ENCODE measurements at regions not wholly inside any gene's neighbourhood (a gene's known extent, or its start where the extent isn't known, plus 50 kb on each side); places are given as distances from the start of the nearest gene placed in this dataset.
"Not testable (repeated sequence)": the region's sequence is repeated elsewhere in the genome, so short reads cannot be mapped to it uniquely, and the experiment has no call there.

DNA sequence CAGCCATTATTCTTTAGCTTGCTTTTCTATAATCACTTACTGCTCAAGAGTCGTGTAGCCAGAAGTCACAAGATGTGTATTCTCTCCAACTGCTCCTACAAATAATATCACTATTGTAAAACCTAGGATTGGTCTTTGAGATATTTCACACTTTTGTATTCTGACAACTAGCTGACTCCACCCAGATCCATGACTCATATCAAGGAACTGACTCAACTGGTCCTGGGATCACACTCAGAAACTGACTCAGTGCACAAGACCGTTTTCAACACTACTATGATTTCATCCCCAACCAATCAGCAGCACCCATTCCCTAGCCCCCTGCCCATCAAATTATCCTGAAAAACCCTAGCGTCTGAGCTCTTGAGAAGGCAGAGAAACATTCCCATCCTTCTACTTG, 56.5 kb upstream of the ORC5 start:
- H3K36me3 Mint-ChIP-seq (ENCODE audit: insufficient read depth in 2 of 2): no peaks in the 10 kb centered on the region
- H3K4me1 Mint-ChIP-seq (ENCODE audit: low read depth): no peaks in the 10 kb centered on the region
- peaks cover 20% of the 10 kb centered on the region for H3K27me3 Mint-ChIP-seq (ENCODE audit: low read depth)
- peaks cover 8 to 13% of the 10 kb centered on the region in 2 donors for H3K9me3 Mint-ChIP-seq
- no peak overlapping the region for H3K27ac Mint-ChIP-seq
- ATAC-seq (replicated peaks in 1 of 2): peak in 1 of 2 donors; percentile 74
- no peak for DNase-seq
- H3K4me3 Mint-ChIP-seq: no peak overlapping the region

DNA sequence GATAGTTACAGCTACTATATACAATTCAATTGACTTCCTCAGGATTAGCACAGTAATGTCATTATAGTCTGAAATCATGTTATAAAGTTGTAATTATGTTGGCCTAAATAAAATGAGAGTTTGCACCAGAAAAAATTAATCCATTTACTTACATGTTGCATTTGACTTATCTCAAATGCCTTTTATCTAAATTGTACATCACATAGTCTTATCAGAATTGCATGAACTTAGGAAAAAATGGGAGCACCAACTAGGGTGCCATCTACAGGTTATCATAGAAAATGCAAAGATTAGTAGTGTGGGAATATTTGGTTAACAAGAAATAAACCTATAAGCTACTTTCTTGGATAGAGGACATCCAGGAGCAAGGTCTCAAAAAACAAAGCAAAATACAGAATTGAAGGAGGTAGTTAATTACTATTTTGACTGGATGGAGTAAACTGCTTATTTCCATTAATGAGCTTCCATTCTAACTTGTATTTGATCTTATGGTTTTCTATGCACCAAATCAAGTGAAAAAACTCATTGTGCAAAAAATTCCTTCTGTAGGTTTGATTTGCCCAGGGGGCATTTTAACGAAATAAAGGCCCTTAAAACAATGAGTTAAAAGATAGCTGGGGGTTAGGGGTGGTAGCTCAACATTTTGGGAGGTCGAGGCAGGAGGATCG, 60.0 kb upstream of the ORC5 start:
- DNase-seq (no peak), ATAC-seq (replicated peaks in 1 of 2) (no peak)
- Mint-ChIP-seq H3K27me3 (ENCODE audit: low read depth) (peaks cover 24% of the 10 kb centered on the region), H3K4me3 (no peak overlapping the region), H3K36me3 (ENCODE audit: insufficient read depth in 2 of 2) (no peaks in the 10 kb centered on the region), H3K27ac (no peak overlapping the region), H3K9me3 (peaks cover 8 to 13% of the 10 kb centered on the region in 2 donors), H3K4me1 (ENCODE audit: low read depth) (no peaks in the 10 kb centered on the region)

DNA sequence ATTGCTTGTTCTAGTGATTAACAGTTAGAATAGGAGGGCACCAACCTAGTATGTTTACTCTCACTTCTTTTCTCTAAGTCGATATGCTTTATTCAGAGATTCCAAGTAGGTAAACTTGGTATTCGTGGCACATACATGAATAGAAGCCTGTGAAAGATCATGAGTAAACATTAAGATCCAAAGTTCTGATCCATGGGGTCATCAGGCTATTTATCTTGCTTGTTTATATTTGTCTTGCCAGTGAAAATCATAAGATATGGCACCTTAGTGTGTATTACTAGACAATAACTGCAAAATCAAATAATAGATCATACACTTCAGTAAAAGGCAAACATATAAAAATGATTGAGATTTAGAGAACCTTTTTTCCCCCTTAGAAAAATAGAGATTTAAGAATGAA, 56.5 kb upstream of the LHFPL3 start:
- ATAC-seq (replicated peaks in 1 of 2) (no peak), DNase-seq (no peak)
- no peaks in the 10 kb centered on the region for H3K9me3 Mint-ChIP-seq
- no peak overlapping the region for H3K4me3 Mint-ChIP-seq
- peaks cover 24% of the 10 kb centered on the region for H3K27me3 Mint-ChIP-seq (ENCODE audit: low read depth)
- H3K4me1 Mint-ChIP-seq (ENCODE audit: low read depth): no peaks in the 10 kb centered on the region
- H3K27ac Mint-ChIP-seq: no peak overlapping the region
- H3K36me3 Mint-ChIP-seq (ENCODE audit: insufficient read depth in 2 of 2): no peaks in the 10 kb centered on the region

DNA sequence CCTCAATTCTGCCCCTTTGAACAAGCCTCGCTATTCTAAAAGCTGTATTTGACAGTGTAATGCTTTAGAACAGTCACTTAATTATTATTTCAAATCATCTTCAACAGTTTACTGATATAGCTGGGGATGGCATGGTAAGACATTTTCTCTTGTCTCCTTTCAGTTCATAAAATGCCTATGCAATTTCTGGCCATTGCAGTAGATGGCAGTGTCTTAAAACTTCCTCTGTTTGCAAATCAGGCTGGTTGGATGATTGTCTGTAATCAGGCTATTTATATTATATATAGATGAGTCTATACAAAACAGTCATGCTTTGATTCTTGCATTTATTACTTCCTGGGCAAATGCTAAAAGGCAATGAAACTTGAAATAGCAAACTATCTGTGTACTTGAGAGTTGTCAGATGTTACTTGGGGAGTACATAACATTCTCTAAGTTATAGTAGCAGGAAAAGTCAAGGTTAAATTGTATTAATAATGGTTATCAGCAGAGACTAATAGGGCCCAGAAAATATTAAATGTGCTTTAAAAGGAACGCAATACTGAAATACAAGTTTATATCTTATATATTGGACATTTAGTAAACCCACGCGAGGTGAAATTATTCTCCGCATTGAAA, 55.5 kb upstream of the LHFPL3 start:
- H3K4me3 Mint-ChIP-seq: no peak overlapping the region
- peaks cover 24% of the 10 kb centered on the region for H3K27me3 Mint-ChIP-seq (ENCODE audit: low read depth)
- no peaks in the 10 kb centered on the region for H3K36me3 Mint-ChIP-seq (ENCODE audit: insufficient read depth in 2 of 2)
- ATAC-seq (replicated peaks in 1 of 2): no peak
- H3K9me3 Mint-ChIP-seq: no peaks in the 10 kb centered on the region
- DNase-seq: no peak
- H3K4me1 Mint-ChIP-seq (ENCODE audit: low read depth): no peaks in the 10 kb centered on the region
- H3K27ac Mint-ChIP-seq: no peak overlapping the region

DNA sequence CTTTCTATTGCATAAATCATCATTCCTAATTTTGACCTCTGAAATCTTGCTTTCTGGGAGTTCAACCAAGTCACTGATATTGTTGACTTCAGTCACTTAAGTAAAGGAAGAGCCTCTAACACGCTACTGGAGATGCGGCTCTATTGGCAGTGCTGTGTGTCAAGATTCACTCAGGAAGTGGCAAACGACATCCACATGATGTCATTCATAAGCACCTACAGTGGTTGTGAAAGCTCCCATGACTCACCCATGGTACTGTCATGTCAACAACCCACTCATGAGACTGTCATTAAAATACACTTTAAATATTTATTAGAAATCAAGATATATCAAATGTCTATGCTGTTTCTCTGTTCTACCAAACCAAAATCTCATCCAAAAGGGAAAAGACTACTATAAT, 52.5 kb upstream of the LHFPL3 start:
- H3K36me3 Mint-ChIP-seq (ENCODE audit: insufficient read depth in 2 of 2): no peaks in the 10 kb centered on the region
- H3K27ac Mint-ChIP-seq: no peak overlapping the region
- peak in 1 of 2 donors; percentile 68 for ATAC-seq (replicated peaks in 1 of 2)
- no peak for DNase-seq
- no peaks in the 10 kb centered on the region for H3K4me1 Mint-ChIP-seq (ENCODE audit: low read depth)
- H3K4me3 Mint-ChIP-seq: no peak overlapping the region
- H3K27me3 Mint-ChIP-seq (ENCODE audit: low read depth): peaks cover 1% of the 10 kb centered on the region
- peaks cover 0 to 4% of the 10 kb centered on the region in 2 donors for H3K9me3 Mint-ChIP-seq

DNA sequence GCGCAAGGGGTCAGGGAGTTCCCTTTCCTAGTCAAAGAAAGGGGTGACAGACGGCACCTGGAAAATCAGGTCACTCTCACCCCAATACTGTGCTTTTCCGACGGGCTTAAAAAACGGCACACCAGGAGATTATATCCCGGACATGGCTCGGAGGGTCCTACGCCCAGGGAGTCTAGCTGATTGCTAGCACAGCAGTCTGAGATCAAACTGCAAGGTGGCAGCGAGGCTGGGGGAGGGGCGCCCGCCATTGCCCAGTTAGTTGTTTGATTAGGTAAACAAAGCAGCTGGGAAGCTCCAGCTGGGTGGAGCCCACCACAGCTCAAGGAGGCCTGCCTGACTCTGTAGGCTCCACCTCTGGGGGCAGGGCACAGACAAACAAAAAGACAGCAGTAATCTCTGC, 51.7 kb upstream of the LHFPL3 start:
- H3K9me3 Mint-ChIP-seq; H3K36me3 Mint-ChIP-seq (ENCODE audit: insufficient read depth in 2 of 2); H3K4me1 Mint-ChIP-seq (ENCODE audit: low read depth); ATAC-seq (replicated peaks in 1 of 2); H3K27ac Mint-ChIP-seq; H3K27me3 Mint-ChIP-seq (ENCODE audit: low read depth); H3K4me3 Mint-ChIP-seq; DNase-seq: not testable (repeated sequence)

All from activated T-cell treated with anti-CD3 and anti-CD28 coated beads, Interleukin-2, amount 50 U/mL, for 72 hours (primary cell).